T-cell (primary cell): ENCODE measurements at regions not wholly inside any gene's neighbourhood (a gene's known extent, or its start where the extent isn't known, plus 50 kb on each side); places are given as distances from the start of the nearest gene placed in this dataset.
"Not testable (repeated sequence)": the region's sequence is repeated elsewhere in the genome, so short reads cannot be mapped to it uniquely, and the experiment has no call there.

Experiments
- ATAC-seq, 4 experiments: fragments of 200-7000 bp in 3 of 4; fragments of 150-1000 bp in 1 of 4; cut with Tn5 transposase; replicated peaks in 1 of 4; 1 replicate in 3 of 4; 2 replicates in 1 of 4; pipeline ENCODE4 v1.10.0; 2021; ENCODE audit warnings: moderate library complexity in 3 of 4, mild to moderate bottlenecking in 2 of 4, moderate number of reproducible peaks in 1 of 4
- CTCF ChIA-PET, 2 donors: fragments of 300-600 bp; sonication (Branson Sonifier 250); formaldehyde crosslinking; loops; one replicate each; lab custom pipeline; 2022; ENCODE audit warnings: antibody characterized with exemption in 2 of 2; lab: Charles Lee
- POLR2A ChIA-PET, 2 donors: fragments of 300-600 bp; sonication (Branson Sonifier 250); formaldehyde crosslinking; loops; one replicate each; lab custom pipeline; 2022; ENCODE audit warnings: antibody characterized with exemption in 2 of 2; lab: Charles Lee
- DNase-seq, 35 experiments: peaks; one replicate each; pipeline versions ENCODE4 v3.0.0 to v3.0.0-alpha.2; 2013 to 2023
- H3K27ac ChIP-seq: one replicate; pipeline ENCODE4 v1.5.1; 2013; ENCODE audit warnings: low read length
- H3K27me3 ChIP-seq, 2 experiments: replicated peaks in 1 of 2; 1 replicate in 1 of 2; 2 replicates in 1 of 2; pipeline versions ENCODE4 v1.6.1 to v1.7.0; 2013; ENCODE audit warnings: low read length in 1 of 2, mixed read lengths in 1 of 2; ENCODE audit not compliant: control insufficient read depth in 2 of 2, insufficient read depth in 2 of 2; ENCODE audit errors: extremely low read depth in 1 of 2
- H3K36me3 ChIP-seq, 2 donors: 1 replicate in 1 of 2; 2 replicates in 1 of 2; pipeline versions ENCODE4 v1.6.1 to v1.7.0; 2013; ENCODE audit warnings: low read length in 1 of 2; ENCODE audit not compliant: control insufficient read depth in 2 of 2, insufficient read depth in 1 of 2; ENCODE audit errors: extremely low read depth in 1 of 2
- H3K4me1 ChIP-seq, 2 experiments: 1 replicate in 1 of 2; 2 replicates in 1 of 2; pipeline versions ENCODE4 v1.6.1 to v1.7.0; 2013; ENCODE audit warnings: low read length in 2 of 2, mixed read lengths in 1 of 2; ENCODE audit not compliant: insufficient read depth in 2 of 2, control insufficient read depth in 1 of 2; ENCODE audit errors: extremely low read depth in 1 of 2
- H3K4me3 ChIP-seq, 2 donors: 1 replicate in 1 of 2; 2 replicates in 1 of 2; pipeline versions ENCODE4 v1.5.1 to v1.7.0; 2013; ENCODE audit warnings: mild to moderate bottlenecking in 2 of 2, low read length in 1 of 2, moderate library complexity in 1 of 2; ENCODE audit not compliant: control insufficient read depth in 1 of 2; ENCODE audit errors: extremely low read depth in 1 of 2
- H3K9me3 ChIP-seq: 2 replicates; pipeline ENCODE4 v1.7.0; 2013
- H3K27ac Mint-ChIP-seq, 2 donors: one replicate each; pipeline ENCODE4 v1.8.0; 2020 to 2021; ENCODE audit warnings: mild to moderate bottlenecking in 2 of 2, mixed read lengths in 2 of 2
- H3K27me3 Mint-ChIP-seq, 2 donors: one replicate each; pipeline ENCODE4 v1.8.0; 2021 to 2022; ENCODE audit warnings: mixed read lengths in 2 of 2
- H3K36me3 Mint-ChIP-seq: one replicate; pipeline ENCODE4 v1.8.0; 2021; ENCODE audit warnings: mixed read lengths
- H3K4me1 Mint-ChIP-seq, 3 donors: one replicate each; pipeline ENCODE4 v1.8.0; 2020 to 2022; ENCODE audit warnings: mixed read lengths in 3 of 3, mild to moderate bottlenecking in 1 of 3
- H3K4me3 Mint-ChIP-seq, 3 donors: one replicate each; pipeline ENCODE4 v1.8.0; 2020 to 2022; ENCODE audit warnings: mild to moderate bottlenecking in 3 of 3, mixed read lengths in 3 of 3, moderate library complexity in 3 of 3
- H3K9me3 Mint-ChIP-seq, 3 donors: one replicate each; pipeline ENCODE4 v1.8.0; 2020 to 2022; ENCODE audit warnings: mixed read lengths in 3 of 3
- WGBS: methylation state at CpG from one replicate; pipeline ENCODE4 v1.1.5; 2013; ENCODE audit warnings: missing lambda C conversion rate; ENCODE audit not compliant: insufficient coverage; 5-methylcytosine and 5-hydroxymethylcytosine counted together

DNA sequence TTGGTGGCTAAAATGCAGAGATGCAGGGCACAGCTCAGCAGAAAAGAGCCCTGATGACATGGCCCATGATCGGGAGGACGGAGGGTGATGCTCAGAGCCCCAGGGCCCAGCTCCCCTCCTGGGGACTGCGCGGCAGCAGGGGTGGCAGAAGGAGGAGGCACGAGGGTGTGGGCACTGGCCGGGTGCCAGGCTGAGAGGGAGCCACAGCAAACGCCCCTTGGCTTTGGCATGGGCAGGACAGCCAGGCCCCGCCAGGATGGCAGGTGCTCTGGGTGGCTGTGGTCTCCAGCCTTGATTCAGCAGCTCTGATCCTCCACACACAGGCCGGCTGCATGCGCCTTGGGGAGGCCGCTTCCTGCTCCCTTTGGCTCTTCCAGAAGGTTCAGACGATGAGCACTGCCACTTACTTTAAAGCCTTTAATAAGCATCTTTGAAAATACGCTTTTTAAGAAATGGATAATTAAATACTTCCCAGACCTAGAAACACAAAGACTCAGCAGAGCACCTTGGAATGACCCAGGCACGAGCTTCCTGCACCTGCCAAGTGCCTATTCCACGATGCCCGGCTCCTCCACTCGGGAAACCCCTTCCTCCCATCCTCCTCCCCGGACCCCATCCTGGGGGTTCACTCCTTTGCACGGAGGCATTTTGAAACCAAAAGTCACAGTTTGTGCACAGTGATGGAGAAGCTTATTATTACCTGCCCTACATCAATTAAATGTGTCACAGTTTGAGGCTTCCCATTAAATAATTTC lies 78.5 kb upstream of the SNTG2 start:
- Mint-ChIP-seq H3K4me3 (no peak overlapping the region), H3K27ac (no peak overlapping the region), H3K9me3 (no peaks in the 10 kb centered on the region), H3K27me3 (peaks cover 17 to 23% of the 10 kb centered on the region in 2 donors), H3K4me1 (no peaks in the 10 kb centered on the region), H3K36me3 (no peaks in the 10 kb centered on the region)
- Histone ChIP-seq H3K27me3 (peaks cover 0 to 46% of the 10 kb centered on the region in 2 experiments), H3K4me3 (no peak overlapping the region), H3K36me3 (no peaks in the 10 kb centered on the region), H3K9me3 (no peaks in the 10 kb centered on the region), H3K4me1 (no peaks in the 10 kb centered on the region), H3K27ac (no peak overlapping the region)
- POLR2A ChIA-PET, result no interaction called here
- ATAC-seq (no peak), DNase-seq (no peak)
- WGBS, result 64% methylated on average over 15 of the region's 19 CpGs
- CTCF ChIA-PET, result no interaction called here

DNA sequence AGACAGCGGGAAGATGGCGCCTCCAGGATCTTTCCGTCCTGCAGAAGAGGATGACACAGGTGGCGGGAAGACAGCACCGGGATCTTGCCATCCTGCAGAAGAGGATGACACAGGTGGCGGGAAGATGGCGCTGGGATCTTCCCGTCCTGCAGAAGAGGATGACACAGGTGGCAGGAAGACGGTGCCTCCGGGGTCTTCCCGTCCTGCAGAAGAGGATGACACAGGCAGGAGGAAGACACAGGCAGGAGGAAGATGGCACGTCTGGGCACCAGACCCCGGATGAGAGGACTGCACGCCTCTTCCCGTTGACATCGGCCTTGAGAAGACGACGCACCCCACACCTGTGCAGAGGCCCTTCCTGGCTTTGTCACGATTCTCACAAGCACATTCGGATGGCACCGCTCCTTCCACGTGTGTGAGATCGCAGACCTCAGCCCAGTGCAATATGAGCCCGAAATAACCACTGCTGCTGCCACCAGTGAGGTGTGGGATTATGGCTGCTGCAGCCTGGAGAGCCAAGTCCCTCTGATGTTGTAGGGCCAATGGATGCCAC lies 79.4 kb upstream of the SNTG2 start:
- 90% methylated on average over 21 of the region's 24 CpGs for WGBS
- ChIA-PET CTCF (no interaction called here), POLR2A (no interaction called here)
- Histone ChIP-seq H3K36me3 (no peaks in the 10 kb centered on the region), H3K9me3 (no peaks in the 10 kb centered on the region), H3K27ac (no peak overlapping the region), H3K4me1 (no peaks in the 10 kb centered on the region), H3K4me3 (no peak overlapping the region), H3K27me3 (peaks cover 0 to 45% of the 10 kb centered on the region in 2 experiments)
- DNase-seq (no peak), ATAC-seq (no peak)
- H3K36me3 Mint-ChIP-seq, result no peaks in the 10 kb centered on the region
- peaks cover 22 to 26% of the 10 kb centered on the region in 2 donors for H3K27me3 Mint-ChIP-seq
- no peak overlapping the region for H3K4me3 Mint-ChIP-seq
- H3K27ac Mint-ChIP-seq, result no peak overlapping the region
- H3K4me1 Mint-ChIP-seq, result no peaks in the 10 kb centered on the region
- no peaks in the 10 kb centered on the region for H3K9me3 Mint-ChIP-seq

DNA sequence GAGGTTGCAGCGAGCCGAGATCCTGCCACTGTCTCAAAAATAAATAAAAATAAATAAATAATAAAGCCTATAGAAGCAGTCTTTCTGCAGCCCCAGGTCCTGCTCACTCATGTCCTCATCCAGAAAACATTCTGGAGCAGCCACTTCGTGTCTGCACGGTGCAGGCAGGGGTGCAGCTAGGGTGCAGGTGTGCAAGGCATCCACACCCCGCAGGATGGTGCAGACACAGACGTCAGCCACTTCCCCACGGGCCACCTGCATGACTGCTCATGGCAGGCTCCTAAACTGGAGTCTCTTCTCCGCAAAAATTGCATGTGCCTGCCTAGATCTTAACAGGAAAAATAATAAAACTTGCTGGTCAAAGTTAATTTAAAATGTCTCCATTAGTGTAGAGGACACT lies 80.2 kb upstream of the SNTG2 start:
- 45% methylated on average over 5 of the region's 8 CpGs for WGBS
- H3K27me3 Mint-ChIP-seq, result peaks cover 22 to 26% of the 10 kb centered on the region in 2 donors

DNA sequence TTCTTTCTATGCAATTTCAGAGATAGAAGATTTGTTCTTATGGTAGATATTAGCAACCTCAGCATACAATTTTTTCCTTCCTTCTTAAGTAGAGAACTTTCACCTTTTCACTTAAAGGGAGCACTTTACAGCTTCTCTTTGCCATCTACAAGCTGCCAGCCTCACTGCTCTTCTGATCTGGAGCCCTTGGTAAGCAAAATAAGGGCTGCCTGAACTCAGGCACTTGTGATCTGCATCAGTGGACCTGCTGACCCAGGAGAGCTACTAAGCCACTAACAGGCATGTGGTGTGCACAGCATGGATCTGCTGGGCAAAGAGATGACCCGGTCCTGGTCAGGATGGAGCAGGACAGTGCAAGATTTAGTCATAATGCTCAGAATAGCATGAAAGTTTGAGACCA lies 80.8 kb upstream of the SNTG2 start:
- 71% methylated on average over 1 of the region's 1 CpG for WGBS
- Mint-ChIP-seq H3K36me3 (no peaks in the 10 kb centered on the region), H3K9me3 (no peaks in the 10 kb centered on the region), H3K27ac (no peak overlapping the region), H3K27me3 (peaks cover 22 to 26% of the 10 kb centered on the region in 2 donors), H3K4me1 (no peaks in the 10 kb centered on the region), H3K4me3 (peak overlapping the region in 1 of 3 donors; percentile 64)
- DNase-seq, result no peak
- Histone ChIP-seq H3K4me3 (peak overlapping the region in 1 of 2 donors; percentile 31), H3K9me3 (no peaks in the 10 kb centered on the region), H3K27ac (peak overlapping the region; percentile 7), H3K27me3 (peaks cover 0 to 36% of the 10 kb centered on the region in 2 experiments), H3K36me3 (no peaks in the 10 kb centered on the region), H3K4me1 (no peaks in the 10 kb centered on the region)
- POLR2A ChIA-PET, result interaction anchor here in 1 of 2 donors (0.7 kb wide), 1 partner anchor 22 kb away, joined by 3 read pairs; no protein-coding TSS in a partner anchor
- no peak for ATAC-seq
- CTCF ChIA-PET, result no interaction called here

More for the DNA sequence above, 80.2 kb upstream of the SNTG2 start:
- H3K4me3 ChIP-seq, result no peak overlapping the region
- no peak overlapping the region for H3K27ac Mint-ChIP-seq
- no peaks in the 10 kb centered on the region for H3K36me3 ChIP-seq
- H3K27ac ChIP-seq, result no peak overlapping the region
- H3K27me3 ChIP-seq, result peaks cover 0 to 37% of the 10 kb centered on the region in 2 experiments
- H3K4me1 ChIP-seq, result no peaks in the 10 kb centered on the region
- no peaks in the 10 kb centered on the region for H3K9me3 Mint-ChIP-seq
- H3K9me3 ChIP-seq, result no peaks in the 10 kb centered on the region
- no peak overlapping the region for H3K4me3 Mint-ChIP-seq
- DNase-seq (no peak), ATAC-seq (no peak)
- no peaks in the 10 kb centered on the region for H3K4me1 Mint-ChIP-seq
- CTCF ChIA-PET, result no interaction called here
- H3K36me3 Mint-ChIP-seq, result no peaks in the 10 kb centered on the region
- POLR2A ChIA-PET, result no interaction called here

DNA sequence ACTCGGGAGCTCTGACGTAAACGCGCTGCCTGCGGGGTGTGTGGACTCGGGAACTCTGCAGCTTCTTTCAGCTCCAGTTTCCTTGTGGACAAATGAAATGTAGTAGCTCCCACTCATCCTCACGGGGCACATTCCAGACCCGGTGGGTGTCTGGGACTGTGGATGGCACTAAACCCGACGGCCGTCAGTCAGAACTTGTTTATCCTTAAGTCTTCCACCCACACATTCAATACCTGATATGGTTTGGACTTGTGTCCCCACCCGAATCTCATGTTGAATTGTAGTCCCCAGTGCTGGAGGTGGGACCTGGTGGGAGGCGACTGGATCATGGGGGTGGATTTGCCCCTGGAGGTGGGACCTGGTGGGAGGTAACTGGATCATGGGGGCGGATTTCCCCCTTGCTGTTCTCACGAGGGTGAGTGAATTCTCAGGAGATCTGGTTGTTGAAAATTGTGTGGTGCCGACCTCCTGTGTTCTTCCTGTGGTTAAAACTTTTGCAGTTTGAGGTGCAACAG lies 81.2 kb upstream of the SNTG2 start:
- 0% methylated on average over 2 of the region's 16 CpGs for WGBS
- no peaks in the 10 kb centered on the region for H3K36me3 ChIP-seq

DNA sequence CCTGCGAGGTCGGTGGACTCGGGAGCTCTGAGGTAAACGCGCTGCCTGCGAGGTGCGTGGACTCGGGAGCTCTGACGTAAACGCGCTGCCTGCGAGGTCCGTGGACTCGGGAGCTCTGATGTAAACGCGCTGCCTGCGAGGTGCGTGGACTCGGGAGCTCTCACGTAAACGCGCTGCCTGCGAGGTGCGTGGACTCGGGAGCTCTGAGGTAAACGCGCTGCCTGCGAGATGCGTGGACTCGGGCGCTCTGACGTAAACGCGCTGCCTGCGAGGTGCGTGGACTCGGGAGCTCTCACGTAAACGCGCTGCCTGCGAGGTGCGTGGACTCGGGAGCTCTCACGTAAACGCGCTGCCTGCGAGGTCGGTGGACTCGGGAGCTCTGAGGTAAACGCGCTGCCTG lies 81.8 kb upstream of the SNTG2 start:
- H3K9me3 ChIP-seq, H3K9me3 Mint-ChIP-seq, H3K36me3 Mint-ChIP-seq, CTCF ChIA-PET, H3K4me1 ChIP-seq, H3K36me3 ChIP-seq, H3K4me1 Mint-ChIP-seq, H3K27ac Mint-ChIP-seq, ATAC-seq, H3K27ac ChIP-seq, POLR2A ChIA-PET: not testable (repeated sequence)
- H3K27me3 Mint-ChIP-seq, result peaks cover 22 to 29% of the 10 kb centered on the region in 2 donors
- 65% methylated on average over 28 of the region's 51 CpGs for WGBS
- DNase-seq, result peak in 2 of 35 experiments; percentile 17 to 18
- peak overlapping the region in 1 of 2 donors; percentile 31 for H3K4me3 ChIP-seq
- H3K4me3 Mint-ChIP-seq, result peak overlapping the region in 1 of 3 donors; percentile 64
- H3K27me3 ChIP-seq, result peaks cover 0 to 36% of the 10 kb centered on the region in 2 experiments

More for the DNA sequence above, 81.2 kb upstream of the SNTG2 start:
- H3K9me3 Mint-ChIP-seq, result no peaks in the 10 kb centered on the region
- CTCF ChIA-PET, result no interaction called here
- peak in 4 of 35 experiments; percentile 10 to 27 (median 20) for DNase-seq
- no peaks in the 10 kb centered on the region for H3K4me1 Mint-ChIP-seq
- Histone ChIP-seq H3K27ac (peak overlapping the region; percentile 7), H3K4me1 (no peaks in the 10 kb centered on the region), H3K27me3 (peaks cover 0 to 38% of the 10 kb centered on the region in 2 experiments), H3K4me3 (peak overlapping the region in 1 of 2 donors; percentile 31), H3K9me3 (no peaks in the 10 kb centered on the region)
- POLR2A ChIA-PET, result interaction anchor here in 1 of 2 donors (0.7 kb wide), 1 partner anchor 22 kb away, joined by 3 read pairs; no protein-coding TSS in a partner anchor
- H3K4me3 Mint-ChIP-seq, result peak overlapping the region in 1 of 3 donors; percentile 64
- peaks cover 22 to 29% of the 10 kb centered on the region in 2 donors for H3K27me3 Mint-ChIP-seq
- H3K27ac Mint-ChIP-seq, result no peak overlapping the region
- H3K36me3 Mint-ChIP-seq, result no peaks in the 10 kb centered on the region
- ATAC-seq, result peak in 1 of 4 experiments; percentile 61
